ENCODE measurements at regions not wholly inside any gene's neighbourhood (a gene's known extent, or its start where the extent isn't known, plus 50 kb on each side); places are given as distances from the start of the nearest gene placed in this dataset.
A peak's percentile ranks its signal among the peaks of the same experiment; 100 is the strongest.

DNA sequence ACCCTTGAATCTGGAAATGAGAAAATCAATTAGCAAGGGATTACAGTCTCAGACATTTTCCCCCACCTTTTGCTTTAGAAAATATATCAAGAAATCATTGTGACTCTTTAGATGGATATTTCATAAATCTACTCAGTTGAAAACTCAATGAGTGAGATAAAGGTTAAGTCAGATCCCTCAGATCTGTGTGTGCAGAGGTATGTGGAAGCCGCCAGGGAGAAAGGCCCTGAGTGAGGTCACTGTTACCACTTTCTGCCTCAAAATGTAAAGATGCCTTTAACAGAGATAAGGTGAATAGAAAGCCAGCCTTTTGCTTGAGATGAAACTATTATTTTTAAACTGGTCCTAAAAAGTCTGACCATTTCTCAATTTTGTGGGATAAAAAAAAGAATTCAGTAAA, 225.6 kb upstream of the HES1 start:
- DNase-seq (ENCODE audit: low spot score in 2 of 2, unreplicated experiment in 2 of 2) = no peak
- Mint-ChIP-seq H3K36me3 (no peaks in the 10 kb centered on the region), H3K27ac (peak overlapping the region; percentile 80), H3K27me3 (ENCODE audit: low read depth) (no peaks in the 10 kb centered on the region), H3K9me3 (peaks cover 12% of the 10 kb centered on the region), H3K4me3 (no peak overlapping the region), H3K4me1 (peaks cover 64% of the 10 kb centered on the region)
- TF ChIP-seq, protein P1, sequence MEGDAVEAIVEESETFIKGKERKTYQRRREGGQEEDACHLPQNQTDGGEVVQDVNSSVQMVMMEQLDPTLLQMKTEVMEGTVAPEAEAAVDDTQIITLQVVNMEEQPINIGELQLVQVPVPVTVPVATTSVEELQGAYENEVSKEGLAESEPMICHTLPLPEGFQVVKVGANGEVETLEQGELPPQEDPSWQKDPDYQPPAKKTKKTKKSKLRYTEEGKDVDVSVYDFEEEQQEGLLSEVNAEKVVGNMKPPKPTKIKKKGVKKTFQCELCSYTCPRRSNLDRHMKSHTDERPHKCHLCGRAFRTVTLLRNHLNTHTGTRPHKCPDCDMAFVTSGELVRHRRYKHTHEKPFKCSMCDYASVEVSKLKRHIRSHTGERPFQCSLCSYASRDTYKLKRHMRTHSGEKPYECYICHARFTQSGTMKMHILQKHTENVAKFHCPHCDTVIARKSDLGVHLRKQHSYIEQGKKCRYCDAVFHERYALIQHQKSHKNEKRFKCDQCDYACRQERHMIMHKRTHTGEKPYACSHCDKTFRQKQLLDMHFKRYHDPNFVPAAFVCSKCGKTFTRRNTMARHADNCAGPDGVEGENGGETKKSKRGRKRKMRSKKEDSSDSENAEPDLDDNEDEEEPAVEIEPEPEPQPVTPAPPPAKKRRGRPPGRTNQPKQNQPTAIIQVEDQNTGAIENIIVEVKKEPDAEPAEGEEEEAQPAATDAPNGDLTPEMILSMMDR (IDR thresholded peaks at IDR 0.05; ENCODE audit: unreplicated experiment) = no peak

DNA sequence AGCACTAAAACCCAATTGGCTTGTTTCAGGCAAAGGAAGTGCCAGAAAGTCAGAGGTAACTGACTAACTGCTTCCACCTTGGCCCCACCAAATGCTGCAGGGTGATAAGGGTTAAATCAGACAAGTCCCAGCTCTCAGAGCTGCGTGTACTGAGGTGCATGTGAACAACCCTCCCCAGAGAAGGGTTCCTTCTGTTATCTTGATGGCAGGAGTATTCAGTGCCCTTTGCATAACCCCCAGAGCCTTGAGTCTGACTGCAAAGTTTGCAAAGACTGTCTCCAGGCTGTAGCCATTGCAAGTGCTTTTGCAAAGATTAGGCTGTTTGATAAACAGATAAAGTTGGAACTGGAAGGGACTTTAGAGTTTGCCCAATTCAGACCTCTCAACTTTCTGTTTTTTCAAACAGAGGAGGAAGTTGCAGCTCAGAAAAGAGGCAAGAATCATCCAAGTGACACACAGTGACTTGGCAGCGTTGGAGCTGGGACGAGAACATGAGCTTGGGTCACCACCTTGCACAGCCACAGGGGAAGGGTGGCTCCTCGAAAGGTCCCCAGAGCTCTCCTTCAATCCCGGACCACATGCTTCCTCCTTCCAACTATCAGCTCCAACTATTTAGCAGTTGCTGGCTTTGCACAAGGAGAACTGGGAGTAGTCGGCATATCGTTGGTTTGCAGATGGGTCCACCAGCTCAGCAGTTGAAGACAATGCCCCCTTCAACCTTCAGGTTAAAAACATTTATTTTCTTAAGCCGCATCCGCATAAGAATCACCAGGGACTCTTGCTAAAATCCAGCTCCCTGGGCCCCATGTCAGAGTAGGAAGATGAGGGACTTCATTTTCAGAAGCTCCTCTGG, 224.8 kb upstream of the HES1 start:
- no peaks in the 10 kb centered on the region for H3K36me3 Mint-ChIP-seq

DNA sequence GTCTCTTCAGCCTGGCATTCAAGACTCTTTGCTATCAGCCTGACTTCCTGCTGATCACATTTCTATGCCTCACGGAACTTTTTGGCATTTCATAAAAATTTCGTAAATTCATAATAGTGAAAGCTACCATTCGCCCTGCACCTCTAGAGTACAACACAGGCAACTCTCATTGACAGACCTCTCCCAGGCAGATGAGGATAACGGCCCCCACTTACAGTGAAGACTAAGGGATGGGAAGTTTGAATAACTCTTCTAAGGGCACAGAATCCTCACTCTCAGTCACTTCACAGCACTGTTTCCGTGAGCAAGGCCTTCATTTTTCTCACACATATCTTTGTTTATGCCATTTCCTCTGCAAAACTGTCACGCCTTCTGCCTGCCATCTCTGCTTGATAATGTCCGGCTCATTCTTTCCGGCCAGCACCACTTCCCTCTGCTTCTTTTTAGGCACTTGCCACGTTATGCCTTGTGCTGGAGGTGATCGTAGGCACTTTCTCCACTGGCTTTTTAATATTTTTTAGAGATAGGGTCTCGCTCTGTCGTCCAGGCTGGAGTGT, 224.1 kb upstream of the HES1 start:
- Mint-ChIP-seq H3K4me3 (no peak overlapping the region), H3K27me3 (ENCODE audit: low read depth) (no peaks in the 10 kb centered on the region), H3K4me1 (peaks cover 56% of the 10 kb centered on the region)

More for the DNA sequence above, 224.8 kb upstream of the HES1 start:
- Mint-ChIP-seq H3K4me1 (peaks cover 60% of the 10 kb centered on the region), H3K4me3 (no peak overlapping the region), H3K9me3 (peaks cover 12% of the 10 kb centered on the region), H3K27ac (peak overlapping the region; percentile 80), H3K27me3 (ENCODE audit: low read depth) (no peaks in the 10 kb centered on the region)
- TF ChIP-seq, protein P1 (IDR thresholded peaks at IDR 0.05; ENCODE audit: unreplicated experiment) = no peak
- DNase-seq (ENCODE audit: low spot score in 2 of 2, unreplicated experiment in 2 of 2) = no peak

DNA sequence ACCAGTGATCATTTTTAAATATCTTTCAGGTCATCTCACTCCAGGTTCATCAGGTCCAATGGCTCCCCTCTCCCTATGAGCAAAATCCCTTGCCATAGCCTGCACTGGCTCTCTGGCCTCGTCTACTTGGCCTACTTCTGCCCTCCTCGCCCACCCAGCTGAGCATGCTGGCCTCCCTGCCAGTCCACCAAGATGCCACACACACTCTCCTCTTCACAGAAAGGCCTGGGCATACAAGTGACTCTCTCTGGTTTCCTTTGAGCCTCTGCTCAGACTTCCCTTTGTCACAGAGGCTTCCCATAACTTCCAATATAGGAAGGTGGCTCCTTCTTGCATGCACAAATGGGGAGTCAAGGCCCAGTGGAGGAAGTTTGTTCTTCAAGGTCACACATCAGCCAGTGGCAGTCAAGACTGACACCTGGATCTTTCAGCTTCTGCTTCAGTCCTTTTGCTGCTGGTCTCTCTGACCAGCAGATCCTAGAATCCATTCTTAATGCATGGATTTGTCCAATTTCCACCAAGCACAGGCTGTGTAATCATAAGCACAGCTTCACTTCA, 223.2 kb upstream of the HES1 start:
- no peak overlapping the region for H3K4me3 Mint-ChIP-seq
- H3K9me3 Mint-ChIP-seq = peaks cover 10% of the 10 kb centered on the region
- no peaks in the 10 kb centered on the region for H3K36me3 Mint-ChIP-seq
- peaks cover 64% of the 10 kb centered on the region for H3K4me1 Mint-ChIP-seq
- TF ChIP-seq, protein P1 (IDR thresholded peaks at IDR 0.05; ENCODE audit: unreplicated experiment) = no peak
- no peak overlapping the region for H3K27ac Mint-ChIP-seq
- no peaks in the 10 kb centered on the region for H3K27me3 Mint-ChIP-seq (ENCODE audit: low read depth)
- no peak for DNase-seq (ENCODE audit: low spot score in 2 of 2, unreplicated experiment in 2 of 2)

More for the DNA sequence above, 224.1 kb upstream of the HES1 start:
- H3K36me3 Mint-ChIP-seq = no peaks in the 10 kb centered on the region
- TF ChIP-seq, protein P1 (IDR thresholded peaks at IDR 0.05; ENCODE audit: unreplicated experiment) = no peak
- peak overlapping the region; percentile 80 for H3K27ac Mint-ChIP-seq
- no peak for DNase-seq (ENCODE audit: low spot score in 2 of 2, unreplicated experiment in 2 of 2)
- peaks cover 12% of the 10 kb centered on the region for H3K9me3 Mint-ChIP-seq

DNA sequence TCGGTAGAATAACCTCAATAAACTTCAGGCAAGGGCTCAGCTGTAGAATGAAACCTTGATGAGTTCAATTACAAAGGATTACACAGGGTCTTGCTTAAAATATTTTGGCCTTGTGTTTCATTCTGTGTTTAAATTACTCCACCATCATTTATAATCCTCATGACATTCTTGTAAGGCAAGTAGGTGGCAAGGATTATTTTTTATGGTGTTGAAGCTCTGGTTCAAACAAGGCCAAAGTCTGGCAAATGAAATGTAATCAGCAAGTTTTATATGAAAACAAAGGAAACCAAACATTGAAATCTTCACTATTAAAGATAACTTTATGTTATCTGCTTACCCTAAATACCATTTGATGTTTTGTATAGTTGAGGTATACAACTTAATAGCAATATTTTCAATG, 221.3 kb upstream of the HES1 start:
- H3K4me3 Mint-ChIP-seq = no peak overlapping the region
- H3K36me3 Mint-ChIP-seq = no peaks in the 10 kb centered on the region
- H3K27ac Mint-ChIP-seq = peak overlapping the region; percentile 51
- TF ChIP-seq, protein P1 (IDR thresholded peaks at IDR 0.05; ENCODE audit: unreplicated experiment) = no peak
- peaks cover 59% of the 10 kb centered on the region for H3K4me1 Mint-ChIP-seq
- no peak for DNase-seq (ENCODE audit: low spot score in 2 of 2, unreplicated experiment in 2 of 2)
- no peaks in the 10 kb centered on the region for H3K9me3 Mint-ChIP-seq
- no peaks in the 10 kb centered on the region for H3K27me3 Mint-ChIP-seq (ENCODE audit: low read depth)
